Choroid plexus epithelial cell (primary cell): ENCODE measurements at regions not wholly inside any gene's neighbourhood (a gene's known extent, or its start where the extent isn't known, plus 50 kb on each side); places are given as distances from the start of the nearest gene placed in this dataset.
A peak's percentile ranks its signal among the peaks of the same experiment; 100 is the strongest.

ENCODE experiments used
- DNase-seq: peaks from one replicate; pipeline ENCODE4 v3.0.0-alpha.2; 2010; ENCODE audit warnings: low read depth
- H3K4me3 ChIP-seq: 2 replicates; pipeline ENCODE4 v1.5.1; 2011; ENCODE audit warnings: low read depth, mild to moderate bottlenecking, control low read depth, low read length, moderate library complexity
- TF ChIP-seq, protein P1 (sequence below): conservative IDR thresholded peaks from 2 replicates; pipeline ENCODE4 v1.5.1; 2011; ENCODE audit warnings: low read depth, mild to moderate bottlenecking, control low read depth, inconsistent platforms, low read length, moderate library complexity

GRCh38 chrX:42627891-42628290, 150.1 kb downstream of the PPP1R2C start:
- no peak overlapping the region for H3K4me3 ChIP-seq
- no peak for DNase-seq
- TF ChIP-seq, protein P1, sequence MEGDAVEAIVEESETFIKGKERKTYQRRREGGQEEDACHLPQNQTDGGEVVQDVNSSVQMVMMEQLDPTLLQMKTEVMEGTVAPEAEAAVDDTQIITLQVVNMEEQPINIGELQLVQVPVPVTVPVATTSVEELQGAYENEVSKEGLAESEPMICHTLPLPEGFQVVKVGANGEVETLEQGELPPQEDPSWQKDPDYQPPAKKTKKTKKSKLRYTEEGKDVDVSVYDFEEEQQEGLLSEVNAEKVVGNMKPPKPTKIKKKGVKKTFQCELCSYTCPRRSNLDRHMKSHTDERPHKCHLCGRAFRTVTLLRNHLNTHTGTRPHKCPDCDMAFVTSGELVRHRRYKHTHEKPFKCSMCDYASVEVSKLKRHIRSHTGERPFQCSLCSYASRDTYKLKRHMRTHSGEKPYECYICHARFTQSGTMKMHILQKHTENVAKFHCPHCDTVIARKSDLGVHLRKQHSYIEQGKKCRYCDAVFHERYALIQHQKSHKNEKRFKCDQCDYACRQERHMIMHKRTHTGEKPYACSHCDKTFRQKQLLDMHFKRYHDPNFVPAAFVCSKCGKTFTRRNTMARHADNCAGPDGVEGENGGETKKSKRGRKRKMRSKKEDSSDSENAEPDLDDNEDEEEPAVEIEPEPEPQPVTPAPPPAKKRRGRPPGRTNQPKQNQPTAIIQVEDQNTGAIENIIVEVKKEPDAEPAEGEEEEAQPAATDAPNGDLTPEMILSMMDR = no peak

- no peak for DNase-seq
- TF ChIP-seq, protein P1 = no peak
- no peak overlapping the region for H3K4me3 ChIP-seq
These were observed 153.4 kb downstream of the PPP1R2C start for GRCh38 chrX:42624524-42624923.

DNA sequence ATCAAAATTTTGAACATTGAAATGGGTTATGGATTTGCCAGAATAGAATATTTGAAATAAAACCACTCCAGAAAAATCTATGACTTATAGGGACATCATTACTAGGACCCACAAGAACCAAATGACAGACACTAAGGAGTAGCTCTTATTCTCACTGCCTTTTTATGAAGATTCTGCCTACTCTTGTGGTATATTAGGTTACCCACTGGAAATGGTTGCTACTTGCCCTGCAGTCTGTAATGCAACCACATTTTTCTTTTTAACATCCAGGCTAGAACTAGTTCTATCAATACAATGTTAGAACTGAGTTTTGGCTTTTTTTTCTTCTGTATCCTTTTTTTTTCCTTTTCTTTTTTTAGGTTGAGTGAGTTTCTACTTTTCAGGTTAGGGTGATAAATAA, 158.9 kb downstream of the PPP1R2C start:
- H3K4me3 ChIP-seq = no peak overlapping the region
- no peak for DNase-seq
- TF ChIP-seq, protein P1 = no peak

DNA sequence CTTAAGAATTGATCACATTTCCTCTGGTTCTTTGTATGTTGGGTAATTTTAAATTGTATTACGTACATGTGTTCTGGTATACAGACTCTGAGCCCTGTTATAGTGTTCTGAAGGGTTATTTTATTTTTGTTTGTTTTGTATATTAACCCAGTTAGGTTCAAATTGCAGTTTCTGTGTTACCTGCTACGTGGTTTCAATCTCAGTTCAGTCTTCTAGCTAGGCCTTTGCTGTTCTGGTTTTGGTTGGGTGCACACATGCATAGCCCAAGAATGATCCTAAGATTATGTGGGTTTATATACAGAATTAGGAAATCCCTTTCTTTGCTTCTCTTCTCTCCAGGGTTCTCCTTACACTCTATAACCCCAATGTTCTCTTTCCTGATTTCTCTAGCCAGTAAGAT, 161.0 kb downstream of the PPP1R2C start:
- no peak for DNase-seq

DNA sequence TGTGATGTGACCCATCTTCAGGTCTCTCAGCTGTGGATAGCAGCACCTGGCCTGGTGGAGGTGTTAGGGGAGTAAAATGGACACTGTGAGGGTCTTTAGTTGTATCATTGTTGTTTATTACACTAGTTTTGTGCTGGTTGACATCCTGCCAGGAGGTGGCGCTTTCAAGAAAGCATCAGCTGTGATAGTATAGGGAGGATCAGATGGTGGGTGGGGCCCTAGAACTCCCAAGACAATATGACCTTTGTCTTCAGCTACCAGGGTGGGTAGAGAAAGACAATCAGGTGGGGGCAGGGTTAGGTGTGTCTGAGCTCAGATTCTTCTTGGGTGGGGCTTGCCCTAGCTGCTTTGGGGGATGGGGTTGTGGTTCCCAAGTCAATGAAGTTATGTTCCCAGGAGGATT, 162.8 kb downstream of the PPP1R2C start:
- no peak overlapping the region for H3K4me3 ChIP-seq
- DNase-seq = no peak
- TF ChIP-seq, protein P1 = peak; percentile 2

More for the DNA sequence above, 161.0 kb downstream of the PPP1R2C start:
- no peak overlapping the region for H3K4me3 ChIP-seq
- TF ChIP-seq, protein P1 = no peak

DNA sequence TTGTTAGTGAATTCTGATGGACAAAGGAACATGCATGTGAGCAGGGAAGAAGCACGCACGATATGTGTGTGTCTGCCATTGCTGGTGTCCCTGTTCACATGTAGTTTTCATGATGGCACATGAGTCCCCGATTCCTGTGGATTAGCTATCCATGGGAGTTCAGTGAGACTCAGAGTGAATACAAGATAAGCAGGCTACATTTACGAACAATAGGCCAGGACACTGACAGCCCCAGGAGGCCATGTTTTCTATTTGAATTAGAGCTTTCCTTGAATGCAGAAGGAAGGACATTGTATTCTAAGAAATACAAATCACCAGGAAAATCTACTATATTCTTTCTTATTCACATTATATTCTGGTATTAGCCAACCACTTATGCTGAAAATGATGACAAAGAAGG, 171.4 kb downstream of the PPP1R2C start:
- TF ChIP-seq, protein P1 = no peak
- no peak for DNase-seq
- no peak overlapping the region for H3K4me3 ChIP-seq

DNA sequence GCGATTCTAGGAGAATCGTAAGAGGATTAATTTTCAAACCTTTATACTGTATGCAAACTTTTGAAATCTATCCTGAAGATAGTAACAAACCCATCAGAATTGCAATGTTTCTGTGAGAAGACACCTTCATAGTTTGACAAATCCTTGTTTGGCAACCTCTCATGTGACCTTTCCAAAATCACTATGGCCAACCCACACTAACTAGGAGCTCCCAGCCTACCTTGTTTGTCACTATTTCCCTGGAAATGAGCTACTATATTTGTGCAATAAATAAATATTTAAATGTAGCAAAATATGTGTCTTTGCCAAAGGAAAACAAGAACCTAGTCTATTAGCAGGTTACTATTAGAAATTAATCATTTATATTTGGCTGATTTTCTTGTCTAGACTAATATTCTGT, 173.7 kb downstream of the PPP1R2C start:
- TF ChIP-seq, protein P1 = no peak
- DNase-seq = no peak
- no peak overlapping the region for H3K4me3 ChIP-seq
